EL (cell line): ENCODE measurements at regions not wholly inside any gene's neighbourhood (a gene's known extent, or its start where the extent isn't known, plus 50 kb on each side); places are given as distances from the start of the nearest gene placed in this dataset.
A peak's percentile ranks its signal among the peaks of the same experiment; 100 is the strongest.

Experiments used
- DNase-seq: peaks from one replicate; pipeline ENCODE4 v3.0.0-alpha.2; 2016

GRCh38 chr16:50909831-50910735, 168.2 kb downstream of the CYLD start:
- no peak for DNase-seq

GRCh38 chr16:50908468-50908867, 166.6 kb downstream of the CYLD start:
- DNase-seq: no peak

DNA sequence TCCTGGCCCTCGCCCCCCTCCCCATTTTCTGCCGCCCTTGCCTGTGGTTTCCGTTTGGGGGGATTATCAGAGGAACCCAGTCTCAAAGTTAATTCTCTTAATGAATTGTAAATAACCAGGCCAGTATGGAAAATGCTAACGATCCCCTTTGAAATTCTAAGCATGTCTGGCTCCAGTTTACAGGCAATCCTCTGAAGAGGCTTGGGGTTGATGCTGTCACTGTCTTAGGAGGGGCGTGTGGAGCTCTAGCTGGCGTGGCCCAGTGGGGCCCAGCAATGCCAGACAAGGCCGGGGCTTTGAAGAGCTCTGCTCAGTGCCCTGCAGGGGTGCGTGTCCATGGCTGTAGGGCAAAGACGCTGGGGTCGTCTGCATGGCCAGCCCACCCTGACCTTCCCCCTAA, 164.6 kb downstream of the CYLD start:
- DNase-seq: no peak

DNA sequence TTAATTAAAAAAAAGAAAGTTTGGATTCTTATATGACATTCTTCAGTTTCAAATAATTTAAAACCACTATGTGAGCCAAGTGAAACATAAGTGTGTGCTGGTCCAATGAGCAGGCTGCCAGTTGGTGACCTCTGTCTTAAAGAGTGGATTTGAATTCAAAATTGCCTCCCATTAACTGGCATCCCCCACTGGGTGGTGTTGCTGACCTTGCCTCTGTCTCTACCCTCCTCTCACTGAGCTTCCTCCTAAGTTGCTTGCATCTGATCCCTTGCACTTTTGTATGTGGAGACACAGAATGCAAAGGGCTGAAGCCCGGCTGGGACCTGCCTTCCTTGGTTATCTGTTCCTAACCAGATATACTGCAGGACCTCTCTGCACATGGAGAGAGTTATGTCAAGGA, 160.6 kb downstream of the CYLD start:
- no peak for DNase-seq

DNA sequence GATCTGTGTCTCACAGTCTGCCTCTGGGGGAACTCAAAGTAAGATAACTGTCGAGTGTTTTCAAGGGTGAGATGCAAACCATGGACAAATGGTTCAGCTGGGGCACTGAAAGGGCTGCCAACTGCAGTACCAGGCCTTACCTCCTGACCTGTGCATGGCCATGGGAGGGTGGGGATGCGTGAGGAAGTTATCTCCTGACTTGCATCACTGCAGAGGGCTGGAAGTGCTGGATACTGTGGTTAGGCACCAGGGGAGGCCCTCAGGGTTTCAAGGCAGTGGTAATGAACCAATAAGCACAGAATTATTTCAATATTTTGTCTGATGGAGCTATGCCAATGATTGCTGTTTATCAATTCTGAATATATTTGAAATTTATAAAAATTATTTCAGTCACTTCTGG, 159.2 kb downstream of the CYLD start:
- no peak for DNase-seq

DNA sequence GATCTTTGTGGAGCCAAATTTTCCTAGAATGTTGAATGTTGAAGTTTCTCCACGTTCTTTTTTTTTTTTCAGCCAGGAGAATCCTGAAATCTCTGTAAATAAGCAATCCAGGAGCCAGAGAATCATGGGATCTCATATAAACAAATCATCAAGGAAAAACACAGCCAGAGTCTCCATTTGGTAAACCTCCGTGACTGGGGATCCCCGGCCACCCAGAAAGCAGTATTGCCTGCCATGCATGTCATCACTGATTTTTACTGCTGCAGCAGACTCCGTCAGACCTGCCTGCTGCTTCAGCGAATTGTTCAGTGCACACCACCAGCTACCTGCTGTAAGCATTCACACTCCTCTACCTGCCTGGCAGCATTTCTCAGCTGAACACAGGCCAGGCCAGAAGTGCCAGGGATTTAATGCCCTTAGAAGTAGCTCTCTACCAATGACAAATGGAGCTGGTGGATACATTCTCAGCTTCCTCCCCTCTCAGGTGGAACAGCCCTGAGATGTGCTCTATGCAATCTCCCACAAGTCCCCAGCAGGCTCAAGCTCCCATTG, 158.6 kb downstream of the CYLD start:
- no peak for DNase-seq

GRCh38 chr16:50899951-50900350, 158.1 kb downstream of the CYLD start:
- no peak for DNase-seq

- DNase-seq: no peak
Measured at GRCh38 chr16:50889746-50890145, 147.9 kb downstream of the CYLD start.

GRCh38 chr16:50889276-50889675, 147.4 kb downstream of the CYLD start:
- no peak for DNase-seq

DNA sequence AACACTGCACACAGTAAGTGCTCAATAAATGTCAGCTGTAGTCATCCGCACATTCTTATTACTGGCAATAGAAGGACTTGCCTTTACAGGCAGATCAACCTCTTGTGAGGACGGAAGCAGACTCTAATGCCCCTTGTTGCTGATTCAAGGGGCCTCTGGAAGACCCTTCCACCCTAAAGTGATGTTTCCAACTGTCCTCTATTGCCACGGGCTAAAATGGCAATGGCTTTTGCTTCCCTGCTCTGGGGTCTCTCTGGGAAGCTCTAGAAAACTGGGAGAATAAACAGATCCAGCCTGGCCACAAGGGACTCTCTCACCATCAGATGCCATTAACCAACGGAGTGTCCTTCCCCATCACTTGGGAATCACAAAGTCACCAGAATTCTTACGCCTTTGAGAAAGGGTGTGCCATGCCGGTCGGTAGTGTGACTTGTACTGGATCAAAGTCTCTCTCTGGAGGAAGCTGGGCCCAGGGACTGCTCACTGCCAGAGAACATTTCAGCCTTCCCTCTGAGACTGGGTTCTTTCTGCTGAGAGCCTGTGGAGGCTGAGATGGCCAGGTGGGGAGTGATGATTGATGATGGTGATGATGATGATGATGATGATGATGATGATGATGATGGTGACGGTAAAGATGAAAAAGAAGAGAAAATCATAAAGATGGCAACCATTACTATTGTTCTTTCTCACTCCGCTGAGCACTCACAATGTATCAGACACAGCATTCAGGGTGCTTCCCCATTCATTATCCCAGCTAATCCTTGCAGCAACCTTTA, 146.8 kb downstream of the CYLD start:
- no peak for DNase-seq

DNA sequence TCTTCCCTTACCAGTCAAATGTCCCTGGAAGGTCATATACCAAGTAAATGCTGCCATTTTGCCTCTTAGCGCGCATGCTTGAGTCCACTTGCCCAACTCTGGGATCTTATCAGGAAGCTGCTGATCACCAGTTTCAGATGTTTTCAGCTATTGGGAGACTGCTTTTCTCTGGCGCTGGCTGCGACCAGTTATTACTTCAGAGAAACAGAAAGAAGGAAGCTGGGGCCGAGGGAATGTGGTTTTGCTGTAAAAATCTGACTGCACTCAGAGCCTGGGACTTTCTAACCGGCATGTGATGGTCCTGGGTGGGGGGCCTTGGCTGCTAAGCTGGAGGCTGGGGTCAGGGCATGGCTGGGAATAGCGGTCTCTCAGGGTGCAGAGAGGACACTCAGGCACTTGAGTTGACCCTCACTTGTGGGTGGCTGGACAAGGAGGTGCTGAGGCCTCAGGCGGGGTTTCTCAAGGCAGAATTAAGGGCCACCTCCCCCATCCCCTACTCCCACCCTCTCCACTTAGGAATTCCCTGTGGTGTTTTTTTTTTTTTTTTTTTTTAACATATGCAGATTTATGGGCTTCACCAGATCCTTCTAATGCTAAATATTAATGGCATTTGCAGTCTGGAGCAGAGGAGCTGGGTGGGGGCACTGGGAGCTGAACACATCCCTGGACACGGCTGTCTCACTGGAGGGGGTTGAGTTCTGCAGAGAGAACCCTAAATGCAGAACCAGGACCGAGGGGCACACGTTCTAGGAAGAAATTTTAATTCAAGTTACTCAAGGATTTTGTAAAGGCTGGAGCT, 145.8 kb downstream of the CYLD start:
- no peak for DNase-seq

- peak; percentile 5 for DNase-seq
Measured at GRCh38 chr16:50884066-50884860, 142.4 kb downstream of the CYLD start.

DNA sequence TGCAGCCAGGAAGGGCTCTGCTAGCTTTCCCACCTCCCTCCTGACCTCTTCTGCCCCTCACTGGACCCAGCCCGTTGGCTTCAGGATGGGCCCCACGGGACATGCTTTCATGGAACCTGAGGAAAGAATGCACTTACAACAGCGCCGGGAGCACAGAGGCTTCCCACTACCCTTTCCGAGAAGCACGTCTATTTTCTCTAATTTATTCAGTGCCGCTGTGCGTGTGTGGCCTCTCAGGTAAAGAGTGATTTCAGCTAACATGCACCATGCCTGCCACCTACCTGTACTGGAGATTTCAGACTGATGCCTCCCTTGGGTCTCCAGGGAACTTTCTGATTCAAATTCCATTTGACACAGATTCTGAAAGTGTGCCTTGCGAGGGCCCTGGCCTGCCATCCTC, 140.1 kb downstream of the CYLD start:
- DNase-seq: no peak

- no peak for DNase-seq
Measured at GRCh38 chr16:50881331-50881830, 139.5 kb downstream of the CYLD start.

DNA sequence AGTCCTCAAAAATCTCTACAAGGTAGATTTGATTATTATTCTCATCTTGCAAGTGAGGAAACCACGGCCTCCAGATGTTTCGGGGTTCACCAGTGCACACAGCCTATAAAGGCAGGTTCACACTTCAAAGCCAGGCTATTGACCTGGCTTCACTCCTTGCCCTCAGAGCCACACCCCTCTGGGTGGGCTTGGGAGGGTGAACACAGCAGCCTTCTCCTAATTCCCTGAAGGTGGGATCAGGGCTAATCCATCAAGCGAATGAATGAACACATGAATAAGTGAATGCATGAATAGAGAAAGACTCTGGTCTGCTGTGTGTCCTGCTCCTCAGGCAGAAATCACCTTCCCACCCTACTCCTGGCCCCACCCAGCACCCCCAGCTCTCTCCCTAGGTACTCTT, 139.0 kb downstream of the CYLD start:
- DNase-seq: no peak

- no peak for DNase-seq
Measured at GRCh38 chr16:50879873-50880695, 138.2 kb downstream of the CYLD start.

DNA sequence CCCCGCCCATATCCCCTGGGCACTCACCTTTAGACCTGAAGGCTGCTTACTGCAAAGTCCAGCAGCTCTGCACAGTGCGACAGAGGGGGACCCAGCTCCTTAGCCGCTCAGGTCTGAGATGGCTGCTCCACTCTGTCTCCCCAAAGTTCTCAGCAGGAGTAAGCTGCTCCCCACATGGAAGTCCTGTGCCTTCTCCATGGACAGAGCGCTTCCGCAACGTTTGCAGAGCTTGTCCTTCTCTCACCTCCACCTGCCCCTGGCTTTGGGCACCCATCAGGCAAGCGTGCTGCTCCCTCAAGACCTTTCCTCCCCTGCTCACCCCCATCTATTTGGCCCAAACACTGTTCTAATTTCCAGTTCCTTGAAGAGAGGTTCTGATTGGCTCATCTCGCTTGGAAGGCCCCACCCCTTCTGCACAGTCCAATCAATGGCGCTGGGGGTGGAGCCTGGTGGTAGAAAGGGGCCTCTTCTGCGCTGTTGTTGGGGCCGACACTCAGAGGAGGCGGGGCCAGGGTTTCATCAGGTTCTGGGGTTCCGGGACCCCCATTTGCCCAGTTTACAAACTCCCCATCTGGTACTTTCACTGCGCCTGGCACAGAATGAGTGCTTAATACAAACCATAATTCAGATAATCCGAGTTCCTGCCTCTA, 137.2 kb downstream of the CYLD start:
- DNase-seq: no peak

GRCh38 chr16:50878536-50878935, 136.7 kb downstream of the CYLD start:
- no peak for DNase-seq

DNA sequence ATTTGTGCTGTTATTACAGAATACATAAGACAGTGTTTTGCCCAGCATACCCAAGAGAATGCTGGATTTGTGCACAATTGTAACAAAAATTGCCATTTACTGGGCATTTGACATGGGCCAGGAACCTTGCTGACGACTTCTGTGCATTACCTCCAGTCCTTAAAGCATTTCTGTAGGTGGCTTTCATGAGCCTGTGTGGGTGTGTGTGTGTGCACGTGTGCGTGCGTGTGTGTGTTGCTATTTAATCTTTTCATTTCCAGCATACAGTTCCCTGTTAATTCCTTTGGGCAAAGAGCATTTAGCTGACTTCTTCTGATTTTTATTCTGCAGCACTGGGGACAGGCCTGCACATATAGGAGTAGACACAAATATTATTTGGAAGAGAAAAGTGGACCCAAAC, 134.4 kb downstream of the CYLD start:
- no peak for DNase-seq

- no peak for DNase-seq
Measured at GRCh38 chr16:50868577-50868976, 126.7 kb downstream of the CYLD start.

GRCh38 chr16:50866806-50867205, 124.9 kb downstream of the CYLD start:
- DNase-seq: no peak
